ENCODE measurements at regions not wholly inside any gene's neighbourhood (a gene's known extent, or its start where the extent isn't known, plus 50 kb on each side); places are given as distances from the start of the nearest gene placed in this dataset.

GRCh38 chr3:1828519-1828918 lies 270.1 kb upstream of the CNTN4 start:
- DNase-seq: no peak

- no peak for DNase-seq
These were observed 267.8 kb upstream of the CNTN4 start for GRCh38 chr3:1830851-1831250.

- DNase-seq: no peak
These were observed 266.3 kb upstream of the CNTN4 start for GRCh38 chr3:1832395-1832794.

GRCh38 chr3:1843111-1843510 lies 255.6 kb upstream of the CNTN4 start:
- no peak for DNase-seq

- DNase-seq: no peak
These were observed 251.1 kb upstream of the CNTN4 start for GRCh38 chr3:1847571-1847970.

GRCh38 chr3:1848935-1849334 lies 249.7 kb upstream of the CNTN4 start:
- DNase-seq: no peak

GRCh38 chr3:1852950-1853349 lies 245.7 kb upstream of the CNTN4 start:
- no peak for DNase-seq

- DNase-seq: no peak
These were observed 242.8 kb upstream of the CNTN4 start for GRCh38 chr3:1855841-1856240.

GRCh38 chr3:1870738-1871137 lies 227.9 kb upstream of the CNTN4 start:
- DNase-seq: no peak

- no peak for DNase-seq
These were observed 215.1 kb upstream of the CNTN4 start for GRCh38 chr3:1883534-1883933.

GRCh38 chr3:1892459-1892858 lies 206.2 kb upstream of the CNTN4 start:
- no peak for DNase-seq

GRCh38 chr3:1902416-1902815 lies 196.2 kb upstream of the CNTN4 start:
- DNase-seq: no peak

GRCh38 chr3:1903111-1903510 lies 195.6 kb upstream of the CNTN4 start:
- no peak for DNase-seq

GRCh38 chr3:1907911-1908310 lies 190.8 kb upstream of the CNTN4 start:
- no peak for DNase-seq

GRCh38 chr3:1908651-1909445 lies 189.8 kb upstream of the CNTN4 start:
- DNase-seq: no peak

GRCh38 chr3:1910322-1910721 lies 188.3 kb upstream of the CNTN4 start:
- DNase-seq: no peak

- DNase-seq: no peak
These were observed 168.8 kb upstream of the CNTN4 start for GRCh38 chr3:1929788-1930414.

- DNase-seq: no peak
These were observed 159.7 kb upstream of the CNTN4 start for GRCh38 chr3:1938975-1939374.

- DNase-seq: no peak
These were observed 155.9 kb upstream of the CNTN4 start for GRCh38 chr3:1942781-1943180.

- no peak for DNase-seq
These were observed 155.1 kb upstream of the CNTN4 start for GRCh38 chr3:1943395-1944118.

- DNase-seq: no peak
These were observed 153.0 kb upstream of the CNTN4 start for GRCh38 chr3:1945698-1946097.

- DNase-seq: no peak
These were observed 145.1 kb upstream of the CNTN4 start for GRCh38 chr3:1953536-1953935.

GRCh38 chr3:1954632-1955031 lies 144.0 kb upstream of the CNTN4 start:
- DNase-seq: no peak

- no peak for DNase-seq
These were observed 143.5 kb upstream of the CNTN4 start for GRCh38 chr3:1955170-1955569.

All from hindlimb muscle (tissue), 1 donor.